Immature natural killer cell (primary cell): ENCODE measurements at regions not wholly inside any gene's neighbourhood (a gene's known extent, or its start where the extent isn't known, plus 50 kb on each side); places are given as distances from the start of the nearest gene placed in this dataset.

Source experiments
- DNase-seq, 3 donors: peaks; one replicate each; pipeline ENCODE4 v3.0.0; 2022; ENCODE audit warnings: mixed read lengths in 1 of 3
- H3K27ac Mint-ChIP-seq, 6 donors: one replicate each; pipeline ENCODE4 v1.8.0; 2020; ENCODE audit warnings: mixed read lengths in 6 of 6, mild to moderate bottlenecking in 5 of 6, inconsistent platforms in 4 of 6, moderate library complexity in 3 of 6
- H3K27me3 Mint-ChIP-seq, 3 donors: one replicate each; pipeline ENCODE4 v1.8.0; 2020 to 2021; ENCODE audit warnings: low read depth in 3 of 3, mild to moderate bottlenecking in 3 of 3, mixed read lengths in 3 of 3, moderate library complexity in 3 of 3, inconsistent platforms in 1 of 3
- H3K36me3 Mint-ChIP-seq, 3 donors: one replicate each; pipeline ENCODE4 v1.8.0; 2020; ENCODE audit warnings: mixed read lengths in 3 of 3, inconsistent platforms in 2 of 3, mild to moderate bottlenecking in 2 of 3
- H3K4me1 Mint-ChIP-seq, 2 donors: one replicate each; pipeline ENCODE4 v1.8.0; 2020; ENCODE audit warnings: inconsistent platforms in 2 of 2, mild to moderate bottlenecking in 2 of 2, mixed read lengths in 2 of 2, moderate library complexity in 1 of 2
- H3K4me3 Mint-ChIP-seq, 5 donors: one replicate each; pipeline ENCODE4 v1.8.0; 2020; ENCODE audit warnings: mild to moderate bottlenecking in 5 of 5, mixed read lengths in 5 of 5, inconsistent platforms in 3 of 5, moderate library complexity in 3 of 5
- H3K9me3 Mint-ChIP-seq, 6 donors: one replicate each; pipeline ENCODE4 v1.8.0; 2020; ENCODE audit warnings: mild to moderate bottlenecking in 6 of 6, mixed read lengths in 6 of 6, inconsistent platforms in 4 of 6, moderate library complexity in 3 of 6

DNA sequence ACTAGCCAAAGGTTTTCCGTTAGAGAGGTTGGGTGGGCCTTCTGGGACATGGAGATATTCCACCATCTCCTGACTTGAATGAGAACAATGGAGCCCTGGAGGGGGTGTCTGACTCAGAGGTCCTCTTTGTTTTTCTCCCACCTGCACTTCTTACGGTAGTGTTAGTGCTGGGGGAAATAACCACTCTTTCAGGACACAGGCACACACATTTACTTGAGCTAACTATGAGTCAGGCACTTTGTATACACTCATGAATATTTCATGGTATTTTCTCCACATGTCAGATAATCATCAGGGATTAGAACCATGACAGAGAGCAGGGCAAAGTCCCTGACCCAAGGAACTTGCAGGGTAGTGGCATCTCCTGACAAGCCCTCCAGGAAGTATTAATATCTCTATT is 439.1 kb downstream of the TSN start:
- Mint-ChIP-seq H3K9me3 (no peaks in the 10 kb centered on the region), H3K36me3 (no peaks in the 10 kb centered on the region), H3K27ac (no peak overlapping the region), H3K4me1 (no peaks in the 10 kb centered on the region), H3K27me3 (peaks cover 0 to 2% (median 1%) of the 10 kb centered on the region in 3 donors), H3K4me3 (no peak overlapping the region)
- no peak for DNase-seq

DNA sequence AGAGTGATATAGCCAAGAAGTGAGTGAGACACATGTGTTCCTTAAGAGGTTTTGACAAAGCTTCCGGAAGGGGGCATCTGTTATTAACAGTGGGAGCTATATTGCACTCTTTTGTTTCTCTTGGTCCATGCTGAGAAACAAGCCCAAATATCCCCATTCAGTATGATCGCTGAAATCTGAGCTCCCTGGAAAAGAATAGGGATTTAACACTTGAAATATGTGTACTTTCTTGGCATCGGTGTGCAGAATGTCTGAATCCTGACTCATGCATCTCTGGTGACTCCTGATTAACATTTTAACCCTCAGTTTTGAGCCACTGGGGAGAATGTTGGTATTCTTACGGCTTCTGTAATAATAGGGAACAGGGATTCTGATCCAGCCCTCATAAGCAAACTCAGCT is 448.1 kb downstream of the TSN start:
- no peaks in the 10 kb centered on the region for H3K36me3 Mint-ChIP-seq

DNA sequence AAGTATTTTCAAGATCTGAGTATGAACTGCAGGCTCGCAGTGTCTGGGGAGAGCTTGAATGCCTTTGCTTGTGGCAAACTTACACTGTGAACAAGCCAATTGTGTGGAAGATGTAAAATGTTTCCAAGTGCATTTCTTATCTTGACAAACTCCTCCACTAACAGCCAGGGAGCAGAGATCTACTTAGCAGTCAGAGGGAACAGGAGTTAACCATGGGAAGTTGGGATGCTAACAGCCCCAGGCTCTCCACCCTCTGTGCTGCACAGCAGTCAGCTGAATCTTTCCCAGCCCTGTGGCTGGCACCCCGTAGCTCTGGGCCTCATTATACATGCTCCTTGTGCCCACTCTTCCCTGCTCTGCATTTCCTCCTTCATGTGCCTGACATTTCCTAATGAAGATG is 450.2 kb downstream of the TSN start:
- DNase-seq = no peak
- Mint-ChIP-seq H3K4me3 (no peak overlapping the region), H3K4me1 (no peaks in the 10 kb centered on the region), H3K27ac (no peak overlapping the region), H3K9me3 (peaks cover 0 to 4% (median 0%) of the 10 kb centered on the region in 6 donors), H3K27me3 (peaks cover 0 to 2% (median 0%) of the 10 kb centered on the region in 3 donors), H3K36me3 (no peaks in the 10 kb centered on the region)

More for the DNA sequence above, 448.1 kb downstream of the TSN start:
- Mint-ChIP-seq H3K4me3 (no peak overlapping the region), H3K27me3 (peaks cover 0 to 2% (median 0%) of the 10 kb centered on the region in 3 donors), H3K9me3 (peaks cover 0 to 2% (median 0%) of the 10 kb centered on the region in 6 donors), H3K4me1 (no peaks in the 10 kb centered on the region), H3K27ac (no peak overlapping the region)
- no peak for DNase-seq

DNA sequence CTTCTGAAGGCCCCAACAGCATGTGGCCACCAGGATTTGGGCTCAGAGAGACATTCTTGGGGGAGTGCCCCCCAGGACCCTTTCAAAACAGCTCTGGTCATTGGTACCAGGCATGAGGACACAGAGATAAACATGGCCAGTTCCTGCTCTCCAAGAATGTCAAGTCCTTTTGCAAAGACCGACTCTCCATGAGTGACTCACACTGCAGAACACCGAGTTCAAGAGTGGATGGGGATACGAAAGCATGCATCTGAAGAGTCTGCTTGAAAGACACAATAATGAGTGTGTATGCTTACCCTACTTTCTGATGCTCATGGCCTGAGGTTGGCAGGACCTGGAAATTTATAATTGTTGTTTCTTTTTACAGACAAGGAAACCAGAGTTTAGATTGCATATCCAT is 450.6 kb downstream of the TSN start:
- Mint-ChIP-seq H3K27ac (no peak overlapping the region), H3K27me3 (peaks cover 0 to 2% (median 0%) of the 10 kb centered on the region in 3 donors), H3K9me3 (peaks cover 0 to 4% (median 0%) of the 10 kb centered on the region in 6 donors), H3K4me3 (no peak overlapping the region), H3K4me1 (no peaks in the 10 kb centered on the region), H3K36me3 (no peaks in the 10 kb centered on the region)
- no peak for DNase-seq

DNA sequence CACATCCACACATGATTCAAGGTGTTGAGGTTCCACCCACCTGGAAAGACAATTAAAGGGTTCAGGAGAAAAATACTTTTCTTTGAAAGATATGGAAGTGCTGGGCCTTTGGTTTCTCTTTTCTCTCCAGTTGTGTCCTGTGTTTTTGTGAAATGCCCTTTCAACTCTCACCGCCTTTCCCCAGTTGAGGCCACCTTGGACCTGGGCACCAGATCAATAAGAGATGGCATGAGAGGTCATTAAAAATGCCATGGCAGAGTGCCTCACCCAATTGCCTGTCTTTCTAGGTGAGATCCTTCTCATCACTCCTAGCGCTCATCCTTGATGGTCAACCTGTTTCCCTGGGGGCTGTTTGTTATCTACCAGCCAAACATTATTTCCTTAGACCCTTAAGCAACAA is 453.9 kb downstream of the TSN start:
- no peak for DNase-seq
- H3K27me3 Mint-ChIP-seq = no peaks in the 10 kb centered on the region
- H3K36me3 Mint-ChIP-seq = no peaks in the 10 kb centered on the region
- H3K27ac Mint-ChIP-seq = no peak overlapping the region
- H3K4me1 Mint-ChIP-seq = no peaks in the 10 kb centered on the region
- H3K4me3 Mint-ChIP-seq = no peak overlapping the region
- peaks cover 0 to 2% (median 0%) of the 10 kb centered on the region in 6 donors for H3K9me3 Mint-ChIP-seq

DNA sequence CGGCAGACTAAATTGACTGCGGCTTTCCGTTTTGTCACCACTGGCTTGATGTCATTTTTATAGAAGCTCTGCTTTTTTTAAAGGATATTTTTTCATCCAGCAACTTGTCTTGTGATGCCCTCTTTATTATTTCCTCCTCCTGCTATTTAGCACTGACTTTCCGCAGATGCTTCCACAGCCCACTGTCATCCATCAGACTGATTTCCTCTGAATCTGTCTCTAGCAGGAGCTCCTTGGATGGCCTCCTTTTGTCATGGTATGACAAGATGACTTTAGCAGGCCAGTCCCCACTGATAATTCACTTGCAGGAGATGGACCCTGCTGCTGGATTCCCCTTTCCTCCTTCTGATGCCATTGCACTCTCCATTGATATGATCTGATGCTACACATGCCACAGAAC is 454.6 kb downstream of the TSN start:
- DNase-seq = no peak
- H3K4me3 Mint-ChIP-seq = no peak overlapping the region
- peaks cover 0 to 2% (median 0%) of the 10 kb centered on the region in 6 donors for H3K9me3 Mint-ChIP-seq
- H3K27me3 Mint-ChIP-seq = no peaks in the 10 kb centered on the region
- no peak overlapping the region for H3K27ac Mint-ChIP-seq
- H3K36me3 Mint-ChIP-seq = no peaks in the 10 kb centered on the region
- no peaks in the 10 kb centered on the region for H3K4me1 Mint-ChIP-seq

DNA sequence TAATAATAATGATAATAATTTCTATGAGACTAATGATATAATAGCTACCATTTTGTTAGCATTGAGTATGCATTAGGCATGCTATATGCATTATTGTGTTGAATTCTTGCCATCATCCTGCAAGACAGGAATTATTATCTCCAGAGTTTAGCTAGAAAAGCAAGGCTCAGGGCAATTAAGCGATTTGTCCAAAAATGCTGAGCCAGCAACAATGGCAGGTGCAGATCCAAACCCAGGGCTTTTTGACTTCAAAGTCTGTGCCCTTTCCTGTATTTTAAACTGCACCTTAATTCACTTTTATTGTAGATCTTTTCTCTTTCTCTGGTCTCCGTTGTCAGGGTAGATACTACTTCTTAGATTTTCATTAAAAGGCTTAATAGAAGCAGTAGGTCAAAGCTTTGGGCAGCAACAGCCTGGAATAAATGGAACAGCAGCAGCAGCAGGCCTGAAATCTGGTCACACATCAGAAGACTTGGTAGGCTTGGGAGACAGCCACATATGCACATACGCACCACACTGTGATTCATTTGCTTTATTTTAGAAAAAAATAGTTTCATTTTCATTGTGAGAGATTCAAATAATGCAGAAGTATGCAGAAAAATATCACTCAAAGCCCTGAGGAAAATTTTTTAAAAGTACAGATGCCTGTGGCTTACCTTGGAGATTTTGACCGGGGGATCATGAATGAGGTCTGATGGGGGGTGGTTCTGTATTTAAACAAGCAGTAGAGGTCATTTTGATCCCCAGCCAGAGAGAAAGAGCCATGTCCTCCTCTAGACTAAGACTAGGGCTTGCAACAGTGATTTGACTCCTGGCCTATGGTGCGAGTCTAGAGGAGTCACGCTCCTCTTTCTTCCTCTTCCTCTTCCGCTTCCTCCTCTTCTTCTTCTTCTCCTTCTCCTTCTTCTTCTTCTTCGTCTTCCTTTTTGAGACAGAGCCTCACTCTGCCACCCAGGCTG is 455.7 kb downstream of the TSN start:
- H3K4me1 Mint-ChIP-seq = no peaks in the 10 kb centered on the region
- peaks cover 0 to 2% (median 0%) of the 10 kb centered on the region in 6 donors for H3K9me3 Mint-ChIP-seq
- no peaks in the 10 kb centered on the region for H3K36me3 Mint-ChIP-seq
- H3K27ac Mint-ChIP-seq = no peak overlapping the region
- no peak overlapping the region for H3K4me3 Mint-ChIP-seq
- DNase-seq = no peak
- H3K27me3 Mint-ChIP-seq = no peaks in the 10 kb centered on the region

DNA sequence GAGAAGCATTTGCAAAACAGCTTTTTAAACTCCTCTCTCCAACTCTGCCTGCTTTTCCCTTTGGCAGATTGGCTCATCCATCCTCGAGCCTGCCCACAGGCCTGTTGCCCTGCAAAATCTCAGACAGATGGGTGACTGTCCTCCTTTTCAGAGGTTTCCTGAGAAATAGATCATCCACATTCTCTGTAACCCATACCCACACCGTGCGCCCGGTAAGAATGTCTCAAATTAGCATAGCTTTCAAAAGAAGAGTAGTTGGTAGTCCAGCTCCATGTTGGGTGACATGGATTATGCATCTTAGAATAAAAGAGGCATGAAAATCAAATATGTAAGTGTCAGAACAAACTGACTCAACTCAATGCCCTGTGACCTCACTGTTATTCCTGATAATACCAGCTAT is 457.9 kb downstream of the TSN start:
- Mint-ChIP-seq H3K4me3 (no peak overlapping the region), H3K9me3 (peaks cover 0 to 2% (median 0%) of the 10 kb centered on the region in 6 donors), H3K27ac (no peak overlapping the region), H3K36me3 (no peaks in the 10 kb centered on the region), H3K27me3 (no peaks in the 10 kb centered on the region), H3K4me1 (no peaks in the 10 kb centered on the region)
- no peak for DNase-seq

DNA sequence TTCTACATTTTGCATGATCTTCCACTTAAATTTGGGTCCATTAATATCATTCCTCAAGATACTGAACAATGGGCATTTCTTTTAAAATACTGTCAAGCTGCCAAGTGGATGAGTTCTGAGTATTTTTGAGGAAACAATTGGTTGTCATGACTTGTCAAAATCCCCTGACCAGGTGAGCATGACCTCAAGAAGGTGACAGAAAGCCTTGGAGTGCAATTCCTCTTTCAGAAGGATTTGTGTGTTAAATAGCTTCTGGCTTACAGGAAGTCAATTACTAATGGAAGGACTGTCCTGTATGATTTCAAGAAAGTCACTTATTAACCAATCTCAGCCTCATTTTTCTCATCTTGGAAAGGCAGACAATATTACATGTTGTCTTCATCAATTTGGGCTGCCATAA is 460.6 kb downstream of the TSN start:
- Mint-ChIP-seq H3K27ac (no peak overlapping the region), H3K4me1 (no peaks in the 10 kb centered on the region), H3K27me3 (no peaks in the 10 kb centered on the region), H3K4me3 (no peak overlapping the region), H3K36me3 (no peaks in the 10 kb centered on the region), H3K9me3 (no peaks in the 10 kb centered on the region)
- DNase-seq = no peak

DNA sequence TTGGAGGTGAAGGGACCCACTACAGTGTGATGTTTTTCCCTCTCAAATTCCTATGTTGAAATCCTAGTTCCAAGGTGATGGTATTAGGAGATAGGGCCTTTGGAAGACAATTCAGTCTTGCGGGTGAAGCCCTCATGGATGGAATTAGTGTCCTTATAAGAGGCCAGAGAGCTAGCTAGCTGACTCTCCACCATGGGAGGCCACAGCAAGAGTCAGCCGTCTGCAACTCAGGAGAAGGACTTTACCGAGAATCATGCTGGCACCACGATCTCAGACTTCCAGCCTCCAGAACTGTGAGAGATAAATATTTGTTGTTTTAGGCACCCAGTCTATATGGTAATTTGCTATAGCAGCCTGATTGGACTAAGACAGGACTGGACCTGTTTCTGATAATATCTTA is 461.4 kb downstream of the TSN start:
- Mint-ChIP-seq H3K4me1 (no peaks in the 10 kb centered on the region), H3K27ac (no peak overlapping the region), H3K27me3 (no peaks in the 10 kb centered on the region), H3K36me3 (no peaks in the 10 kb centered on the region), H3K4me3 (no peak overlapping the region), H3K9me3 (no peaks in the 10 kb centered on the region)
- no peak for DNase-seq

DNA sequence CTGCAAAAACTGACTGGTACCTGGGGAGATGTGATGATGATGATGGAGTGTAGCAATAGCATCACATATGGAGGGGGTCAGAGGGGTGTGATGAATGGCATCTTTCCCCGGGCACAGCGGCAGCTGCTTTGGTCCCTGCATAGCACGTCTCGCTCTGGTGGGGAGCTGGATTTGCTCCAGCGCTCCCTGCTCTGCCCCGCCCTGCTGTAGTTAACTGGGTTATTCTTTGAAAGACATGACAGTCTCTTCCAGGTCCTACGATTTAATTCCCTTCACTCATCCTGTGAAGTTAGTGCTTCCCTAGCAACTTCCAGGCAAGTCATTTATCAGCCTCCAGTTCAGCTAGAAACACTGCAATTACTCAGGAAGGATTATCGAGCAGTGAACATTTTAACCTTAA is 463.1 kb downstream of the TSN start:
- H3K36me3 Mint-ChIP-seq = no peaks in the 10 kb centered on the region
- no peaks in the 10 kb centered on the region for H3K27me3 Mint-ChIP-seq
- no peaks in the 10 kb centered on the region for H3K4me1 Mint-ChIP-seq
- H3K27ac Mint-ChIP-seq = no peak overlapping the region
- DNase-seq = no peak
- H3K4me3 Mint-ChIP-seq = no peak overlapping the region
- H3K9me3 Mint-ChIP-seq = peaks cover 0 to 1% (median 0%) of the 10 kb centered on the region in 6 donors

DNA sequence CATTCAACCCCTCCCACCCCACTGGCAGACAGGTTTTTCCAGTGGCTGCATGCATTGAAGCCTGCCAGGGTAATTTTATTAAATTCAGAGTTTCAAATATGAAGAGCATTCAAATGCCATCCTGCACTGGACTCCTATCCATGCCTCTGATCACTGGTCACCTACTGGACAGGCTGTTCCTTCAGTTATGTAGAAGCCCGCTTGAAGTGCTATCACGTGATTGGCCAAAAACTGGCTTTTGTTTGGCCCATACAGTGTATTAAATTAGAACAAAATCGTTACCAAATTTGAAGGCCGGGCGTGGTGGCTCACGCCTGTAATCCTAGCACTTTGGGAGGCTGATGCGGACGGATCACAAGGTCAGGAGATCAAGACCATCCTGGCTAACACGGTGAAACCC is 464.1 kb downstream of the TSN start:
- no peak for DNase-seq
- Mint-ChIP-seq H3K9me3 (peaks cover 0 to 1% (median 0%) of the 10 kb centered on the region in 6 donors), H3K4me3 (no peak overlapping the region), H3K36me3 (no peaks in the 10 kb centered on the region), H3K27ac (no peak overlapping the region), H3K27me3 (no peaks in the 10 kb centered on the region), H3K4me1 (no peaks in the 10 kb centered on the region)

DNA sequence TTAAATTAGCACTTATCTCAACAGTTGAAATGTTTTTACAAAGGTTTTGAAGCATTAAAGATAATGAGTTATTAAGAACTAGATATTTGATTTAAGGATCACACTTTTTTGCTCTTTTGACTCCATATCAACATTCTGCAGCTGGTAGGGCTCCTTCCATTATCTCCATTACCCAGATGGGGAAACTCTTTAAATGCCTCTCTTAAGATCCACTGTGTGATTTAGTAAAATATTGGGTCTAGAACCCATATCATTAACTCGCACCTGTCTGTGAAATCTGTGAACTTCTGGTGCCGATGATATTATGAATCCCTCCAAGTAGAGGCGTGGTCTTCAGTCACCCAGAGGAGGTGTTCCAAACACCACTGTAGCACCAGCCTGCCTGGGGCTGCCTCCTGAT is 466.2 kb downstream of the TSN start:
- Mint-ChIP-seq H3K9me3 (peaks cover 0 to 1% (median 0%) of the 10 kb centered on the region in 6 donors), H3K27me3 (no peaks in the 10 kb centered on the region), H3K27ac (no peak overlapping the region), H3K4me3 (no peak overlapping the region), H3K4me1 (no peaks in the 10 kb centered on the region), H3K36me3 (no peaks in the 10 kb centered on the region)
- no peak for DNase-seq

DNA sequence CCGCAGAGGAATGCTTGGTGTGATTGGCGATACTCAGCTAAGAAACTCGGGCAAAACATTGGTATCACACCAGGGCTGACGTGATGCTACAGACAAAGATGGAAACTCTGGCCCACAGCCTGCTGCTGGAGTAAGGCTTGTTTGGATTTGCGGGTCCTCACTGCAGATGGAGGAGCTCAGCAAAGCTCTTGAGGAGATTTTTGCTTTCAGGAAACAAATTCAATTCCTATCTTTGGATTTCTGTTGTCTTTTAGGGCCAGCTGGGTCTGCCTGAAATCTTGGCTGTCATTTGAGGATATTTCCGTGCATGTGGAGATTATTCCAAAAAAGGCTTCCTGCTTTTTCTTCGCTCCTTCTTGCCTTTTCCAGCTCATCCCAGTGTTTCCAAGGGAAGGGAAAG is 475.8 kb downstream of the TSN start:
- no peaks in the 10 kb centered on the region for H3K9me3 Mint-ChIP-seq
- peaks cover 0 to 3% (median 2%) of the 10 kb centered on the region in 3 donors for H3K27me3 Mint-ChIP-seq
- no peaks in the 10 kb centered on the region for H3K36me3 Mint-ChIP-seq
- no peak overlapping the region for H3K4me3 Mint-ChIP-seq
- H3K4me1 Mint-ChIP-seq = no peaks in the 10 kb centered on the region
- no peak overlapping the region for H3K27ac Mint-ChIP-seq
- DNase-seq = no peak

DNA sequence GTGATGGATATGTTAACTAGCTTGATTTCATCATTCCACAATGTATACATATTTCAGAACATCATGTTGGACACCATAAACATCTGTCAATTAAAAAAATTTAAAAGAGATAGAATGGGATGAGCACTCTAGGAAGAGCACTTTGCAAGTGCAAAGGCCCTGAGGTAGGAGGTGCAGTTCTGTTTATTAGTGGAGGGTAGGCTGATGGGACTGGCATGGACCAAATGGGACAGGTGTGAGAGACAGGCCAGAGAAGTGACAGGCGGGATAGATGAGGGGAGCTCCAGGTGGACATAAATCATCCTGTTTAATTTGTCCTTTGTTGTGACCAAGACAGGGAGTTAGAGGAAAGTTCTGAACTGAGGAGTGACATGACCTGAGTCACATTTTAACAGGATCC is 477.9 kb downstream of the TSN start:
- Mint-ChIP-seq H3K4me3 (no peak overlapping the region), H3K9me3 (peaks cover 0 to 1% (median 0%) of the 10 kb centered on the region in 6 donors), H3K4me1 (no peaks in the 10 kb centered on the region), H3K27ac (no peak overlapping the region), H3K27me3 (peaks cover 0 to 4% (median 3%) of the 10 kb centered on the region in 3 donors), H3K36me3 (no peaks in the 10 kb centered on the region)
- no peak for DNase-seq
